C1 segment of cervical spinal cord (tissue), 14 donors: ENCODE measurements at regions not wholly inside any gene's neighbourhood (a gene's known extent, or its start where the extent isn't known, plus 50 kb on each side); places are given as distances from the start of the nearest gene placed in this dataset.
"Not testable (repeated sequence)": the region's sequence is repeated elsewhere in the genome, so short reads cannot be mapped to it uniquely, and the experiment has no call there.

ENCODE experiments used
- DNase-seq, 14 donors: peaks; one replicate each; lab custom pipeline; 2025; lab: John Stamatoyannopoulos, UW

DNA sequence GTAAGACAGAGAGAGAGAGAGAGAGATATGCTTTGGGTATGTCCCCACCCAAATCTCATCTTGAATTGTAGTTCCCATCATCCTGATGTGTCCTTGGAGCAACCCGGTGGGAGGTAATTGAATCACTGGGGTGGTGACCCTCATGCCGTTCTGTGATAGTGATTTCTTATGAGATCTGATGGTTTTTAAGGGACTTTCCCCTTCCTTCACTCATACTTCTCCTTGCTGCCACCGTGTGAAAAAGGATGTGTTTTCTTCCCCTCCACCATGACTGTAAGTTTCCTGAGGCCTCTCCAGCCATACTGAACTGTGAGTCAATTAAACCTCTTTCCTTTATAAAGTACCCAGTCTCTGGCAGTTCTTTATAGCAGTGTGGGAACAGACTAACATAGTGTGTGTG, 60.3 kb downstream of the EOMES start:
- no peak for DNase-seq

GRCh38 chr3:27659279-27660021, 62.7 kb downstream of the EOMES start:
- DNase-seq: peak in 1 of 14 donors; percentile 20

DNA sequence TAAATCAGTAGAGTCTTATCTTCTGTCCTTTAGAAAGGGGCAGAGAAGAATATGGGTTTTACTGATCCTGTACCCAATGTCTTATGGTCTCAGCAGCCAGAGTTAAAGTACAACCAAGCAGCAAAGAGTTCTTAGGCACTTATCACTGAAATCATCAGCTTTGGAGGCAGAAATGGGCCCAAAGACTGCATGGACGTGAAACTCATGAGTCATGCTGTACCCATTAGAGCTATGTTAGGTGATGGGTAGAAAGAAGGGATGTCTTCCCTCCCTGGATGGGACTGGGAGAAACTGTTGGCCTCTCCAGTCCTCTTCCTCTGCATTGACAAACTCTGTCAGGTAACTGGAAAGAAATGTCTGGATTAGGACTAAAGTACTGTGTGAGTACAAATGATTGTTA, 63.4 kb downstream of the EOMES start:
- no peak for DNase-seq

GRCh38 chr3:27657871-27658270, 64.3 kb downstream of the EOMES start:
- DNase-seq: no peak

- DNase-seq: no peak
These were observed 64.7 kb downstream of the EOMES start for GRCh38 chr3:27657404-27657803.

- DNase-seq: no peak
These were observed 65.3 kb downstream of the EOMES start for GRCh38 chr3:27656790-27657189.

GRCh38 chr3:27655547-27655946, 66.6 kb downstream of the EOMES start:
- DNase-seq: no peak

GRCh38 chr3:27653803-27654558, 68.1 kb downstream of the EOMES start:
- DNase-seq: no peak

GRCh38 chr3:27649277-27649676, 72.8 kb downstream of the EOMES start:
- DNase-seq: no peak

DNA sequence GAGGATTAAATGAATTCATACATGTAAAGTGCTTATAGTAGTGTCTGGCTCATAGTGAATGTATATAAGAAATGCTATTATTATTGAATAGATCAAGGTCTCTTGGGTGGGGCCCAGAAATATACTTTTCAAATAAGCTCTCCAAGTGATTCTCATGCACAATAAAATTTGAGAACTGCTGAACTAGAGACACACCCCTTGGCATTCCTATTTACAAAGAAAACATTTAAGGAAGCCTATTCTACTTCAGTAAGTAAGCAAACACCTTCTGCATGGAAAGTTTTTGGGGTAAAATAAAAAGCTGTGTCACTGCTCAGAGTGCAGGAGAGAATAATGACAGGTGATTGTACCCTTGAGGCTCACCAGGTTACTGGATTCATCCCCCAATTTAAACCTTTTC, 75.2 kb downstream of the EOMES start:
- no peak for DNase-seq

- no peak for DNase-seq
These were observed 77.2 kb downstream of the EOMES start for GRCh38 chr3:27644941-27645340.

GRCh38 chr3:27643355-27643754, 78.8 kb downstream of the EOMES start:
- no peak for DNase-seq

DNA sequence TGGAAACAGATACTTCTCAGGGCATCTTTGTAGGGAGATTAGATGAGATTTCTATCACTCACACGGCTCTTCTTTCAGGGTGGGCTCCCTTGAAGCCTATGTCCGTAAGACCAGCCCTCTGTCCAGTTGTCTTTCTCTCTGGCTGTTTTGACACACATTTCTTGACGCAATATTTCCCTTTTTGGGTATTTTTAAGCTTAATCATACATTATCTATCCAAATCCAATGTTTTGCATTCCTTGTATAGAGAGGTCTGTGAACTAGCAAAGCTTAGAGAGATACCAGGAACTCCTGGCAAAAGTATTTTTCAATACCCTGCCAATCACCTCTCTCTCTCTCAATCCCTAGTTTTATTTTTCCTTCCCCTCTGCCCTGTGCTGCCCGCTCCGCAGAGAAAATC, 79.3 kb downstream of the EOMES start:
- DNase-seq: no peak

DNA sequence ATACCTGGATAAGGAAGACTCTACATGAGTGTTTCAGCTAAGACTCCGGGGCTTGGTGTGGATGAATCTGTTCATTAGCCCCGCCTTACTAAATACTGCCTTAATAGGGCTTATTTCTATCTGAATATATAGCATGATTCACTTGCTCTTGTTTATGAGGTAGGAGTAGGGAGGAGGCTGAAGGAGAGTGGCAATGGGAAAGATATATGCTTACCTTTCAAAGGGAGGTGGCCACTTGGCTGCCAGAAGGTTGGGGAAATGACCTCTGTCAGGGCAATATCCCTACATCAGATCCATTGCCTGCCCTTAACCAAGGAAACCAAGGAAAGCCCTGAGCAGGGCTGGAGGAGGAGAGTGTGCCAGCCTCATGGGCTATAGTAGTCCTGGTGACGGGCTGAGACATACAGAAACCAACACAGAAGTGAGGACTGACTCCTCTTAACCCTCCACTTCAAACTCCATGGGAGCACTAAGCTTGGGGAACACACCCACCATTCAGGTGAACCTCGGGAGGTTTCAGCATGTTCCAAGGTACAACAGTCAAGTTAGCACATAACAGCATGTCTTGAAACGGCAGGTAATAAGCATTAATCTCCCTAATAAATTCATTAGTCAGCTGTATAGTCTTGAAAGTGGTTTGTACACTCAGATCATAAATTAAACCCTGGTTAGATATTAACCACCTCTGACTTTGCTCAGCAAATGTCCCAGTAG, 80.1 kb downstream of the EOMES start:
- no peak for DNase-seq

- DNase-seq: no peak
These were observed 80.8 kb downstream of the EOMES start for GRCh38 chr3:27641271-27641800.

DNA sequence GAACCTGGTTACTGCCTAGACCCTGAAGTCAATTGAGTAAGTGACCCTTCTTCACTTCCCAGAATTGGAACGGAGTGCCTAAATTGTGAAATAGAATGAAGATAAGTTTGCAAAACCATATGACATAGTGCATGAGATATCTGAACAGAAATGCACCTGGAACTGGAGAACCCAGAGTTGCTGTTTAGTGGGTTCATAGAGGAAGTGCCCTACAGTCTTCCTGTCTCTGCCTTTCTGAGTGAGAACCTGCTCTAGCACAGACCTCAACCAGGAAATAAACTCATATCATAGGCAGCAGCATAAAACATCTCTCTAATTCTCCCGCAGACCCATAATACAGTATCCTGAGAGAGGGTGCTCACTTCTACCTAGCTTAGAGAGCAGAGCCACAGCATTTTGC, 82.9 kb downstream of the EOMES start:
- DNase-seq: no peak

DNA sequence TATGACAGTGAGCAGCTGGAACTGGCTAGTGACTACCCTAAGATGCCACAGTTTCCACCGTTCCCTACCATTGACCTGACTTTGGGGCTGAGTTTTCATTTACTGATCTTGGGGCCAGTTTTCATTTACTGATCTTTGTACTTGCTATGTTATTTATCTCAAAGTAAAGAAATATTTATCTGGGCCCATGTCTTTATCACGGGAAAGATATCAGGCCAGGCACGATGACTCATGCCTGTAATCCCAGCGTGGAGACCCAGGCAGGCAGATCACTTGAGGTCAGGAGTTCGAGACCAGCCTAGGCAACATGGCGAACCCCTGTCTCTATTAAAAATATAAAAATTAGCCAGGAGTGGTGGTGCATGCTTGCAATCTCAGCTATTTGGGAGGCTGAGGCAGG, 83.5 kb downstream of the EOMES start:
- no peak for DNase-seq

GRCh38 chr3:27637346-27637995, 84.7 kb downstream of the EOMES start:
- no peak for DNase-seq

DNA sequence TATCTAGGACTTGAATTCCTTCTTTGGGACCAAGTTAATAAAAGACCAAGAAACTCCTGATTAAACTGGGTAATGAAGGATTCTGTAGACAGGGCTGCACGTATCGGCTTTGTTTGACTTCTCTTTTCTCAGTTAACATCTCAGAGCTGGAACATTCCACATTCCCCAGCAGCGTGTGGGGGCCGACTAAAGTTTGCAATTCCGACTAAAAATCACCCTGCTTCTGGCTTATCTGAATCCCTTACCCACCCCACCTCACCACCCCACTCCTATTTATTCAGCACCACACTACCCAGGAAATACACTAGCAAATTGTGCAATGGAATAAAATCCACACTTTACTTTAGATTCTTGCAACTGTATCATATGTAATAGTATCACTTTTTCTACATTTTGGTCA, 87.1 kb downstream of the EOMES start:
- DNase-seq: not testable (repeated sequence)

DNA sequence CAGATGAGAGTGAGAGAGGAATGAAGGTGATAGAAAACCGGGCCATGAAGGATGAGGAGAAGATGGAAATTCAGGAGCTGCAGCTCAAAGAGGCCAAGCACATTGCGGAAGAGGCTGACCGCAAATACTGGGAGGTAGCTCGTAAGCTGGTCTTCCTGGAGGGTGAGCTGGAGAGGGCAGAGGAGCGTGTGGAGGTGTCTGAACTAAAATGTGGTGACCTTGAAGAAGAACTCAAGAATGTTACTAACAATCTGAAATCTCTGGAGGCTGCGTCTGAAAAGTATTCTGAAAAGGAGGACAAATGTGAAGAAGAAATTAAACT, 88.9 kb downstream of the EOMES start:
- DNase-seq: peak in 3 of 14 donors; percentile 32 to 51 (median 36)

GRCh38 chr3:27632431-27633223, 89.5 kb downstream of the EOMES start:
- peak in 8 of 14 donors; percentile 5 to 51 (median 32) for DNase-seq
